GM13977 (cell line): ENCODE measurements at regions not wholly inside any gene's neighbourhood (a gene's known extent, or its start where the extent isn't known, plus 50 kb on each side); places are given as distances from the start of the nearest gene placed in this dataset.
A peak's percentile ranks its signal among the peaks of the same experiment; 100 is the strongest.
"Not testable (repeated sequence)": the region's sequence is repeated elsewhere in the genome, so short reads cannot be mapped to it uniquely, and the experiment has no call there.

Experiments
- DNase-seq: peaks from one replicate; pipeline ENCODE4 v3.0.0; 2012; ENCODE audit warnings: low spot score
- in situ Hi-C: fragments of 300-500 bp; cut with MboI; formaldehyde crosslinking; loops from one replicate; pipeline ENCODE4 v1.12.0; 2022; ENCODE audit warnings: low sequenced_read_pairs, low pct_unique_long_range_greater_than_20kb, mixed read lengths, inconsistent platforms; ENCODE audit not compliant: unreplicated experiment
- TF ChIP-seq, protein P1 (sequence below): IDR thresholded peaks from 2 replicates; pipeline ENCODE4 v1.5.1; 2012; ENCODE audit warnings: mild to moderate bottlenecking, control low read depth; ENCODE audit not compliant: insufficient read depth; ENCODE audit errors: extremely low read depth, missing control alignments

DNA sequence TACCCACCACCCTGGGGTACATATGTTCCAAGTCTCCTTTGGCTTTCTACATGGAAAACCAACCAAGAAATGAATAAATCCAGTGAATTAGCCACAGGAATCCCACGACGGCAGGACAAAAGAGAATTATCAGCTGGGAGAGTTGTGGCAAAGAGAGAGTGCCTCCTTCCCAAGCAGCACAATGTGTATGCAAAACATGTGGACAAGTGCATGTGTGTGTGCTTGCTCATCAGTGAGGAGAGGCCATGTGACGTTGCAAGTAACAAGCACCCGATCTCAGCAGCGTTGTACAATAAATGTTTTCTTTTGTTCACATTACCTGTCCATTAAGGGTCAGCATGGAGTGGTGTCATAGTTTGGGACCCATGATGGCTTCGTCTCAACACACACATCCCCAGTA, 50.0 kb upstream of the EMX2 start:
- in situ Hi-C loops: no loop called here
- DNase-seq: no peak
- TF ChIP-seq, protein P1, sequence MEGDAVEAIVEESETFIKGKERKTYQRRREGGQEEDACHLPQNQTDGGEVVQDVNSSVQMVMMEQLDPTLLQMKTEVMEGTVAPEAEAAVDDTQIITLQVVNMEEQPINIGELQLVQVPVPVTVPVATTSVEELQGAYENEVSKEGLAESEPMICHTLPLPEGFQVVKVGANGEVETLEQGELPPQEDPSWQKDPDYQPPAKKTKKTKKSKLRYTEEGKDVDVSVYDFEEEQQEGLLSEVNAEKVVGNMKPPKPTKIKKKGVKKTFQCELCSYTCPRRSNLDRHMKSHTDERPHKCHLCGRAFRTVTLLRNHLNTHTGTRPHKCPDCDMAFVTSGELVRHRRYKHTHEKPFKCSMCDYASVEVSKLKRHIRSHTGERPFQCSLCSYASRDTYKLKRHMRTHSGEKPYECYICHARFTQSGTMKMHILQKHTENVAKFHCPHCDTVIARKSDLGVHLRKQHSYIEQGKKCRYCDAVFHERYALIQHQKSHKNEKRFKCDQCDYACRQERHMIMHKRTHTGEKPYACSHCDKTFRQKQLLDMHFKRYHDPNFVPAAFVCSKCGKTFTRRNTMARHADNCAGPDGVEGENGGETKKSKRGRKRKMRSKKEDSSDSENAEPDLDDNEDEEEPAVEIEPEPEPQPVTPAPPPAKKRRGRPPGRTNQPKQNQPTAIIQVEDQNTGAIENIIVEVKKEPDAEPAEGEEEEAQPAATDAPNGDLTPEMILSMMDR: no peak

DNA sequence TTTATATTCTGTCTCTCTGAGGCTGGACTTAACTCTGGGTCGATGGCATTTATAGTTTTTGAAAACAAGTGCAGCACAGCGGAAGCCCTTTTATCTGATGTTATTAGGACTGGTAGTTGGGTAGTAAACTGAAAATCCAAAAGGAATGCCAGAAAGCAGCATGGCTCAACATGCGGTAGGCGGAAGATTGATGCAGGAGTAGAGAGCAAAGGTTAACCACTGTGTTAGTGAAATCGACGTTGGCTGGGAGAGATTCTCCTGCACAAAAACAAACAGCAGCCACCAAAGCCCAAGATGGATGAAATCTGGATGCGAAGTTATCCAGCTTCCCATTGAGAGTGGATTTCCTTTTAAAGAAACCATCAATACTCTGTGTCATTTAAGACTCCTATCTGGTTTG, 54.5 kb upstream of the EMX2 start:
- in situ Hi-C loops: no loop called here
- TF ChIP-seq, protein P1: no peak

DNA sequence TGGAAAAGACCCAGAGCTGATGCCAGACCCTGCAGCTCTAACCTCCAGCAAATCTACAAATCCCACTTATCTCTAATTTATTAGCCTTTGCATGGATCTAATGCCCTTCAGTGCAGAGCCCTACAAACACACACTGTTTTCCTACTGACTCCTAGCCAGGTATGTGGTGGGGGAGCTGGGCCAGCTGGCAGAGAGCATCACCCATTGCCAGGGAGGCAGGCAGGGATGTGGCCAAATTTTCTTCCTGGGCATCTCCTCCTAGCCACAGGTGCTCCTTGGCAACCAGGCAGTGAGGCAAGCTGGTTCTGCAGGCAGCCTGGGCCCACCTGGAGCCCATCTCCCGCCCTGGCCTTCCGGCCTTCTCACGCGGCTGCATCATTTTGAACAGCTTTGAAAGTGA, 55.9 kb upstream of the EMX2 start:
- in situ Hi-C loops: no loop called here
- DNase-seq: no peak
- TF ChIP-seq, protein P1: no peak

More for the DNA sequence above, 54.5 kb upstream of the EMX2 start:
- no peak for DNase-seq

DNA sequence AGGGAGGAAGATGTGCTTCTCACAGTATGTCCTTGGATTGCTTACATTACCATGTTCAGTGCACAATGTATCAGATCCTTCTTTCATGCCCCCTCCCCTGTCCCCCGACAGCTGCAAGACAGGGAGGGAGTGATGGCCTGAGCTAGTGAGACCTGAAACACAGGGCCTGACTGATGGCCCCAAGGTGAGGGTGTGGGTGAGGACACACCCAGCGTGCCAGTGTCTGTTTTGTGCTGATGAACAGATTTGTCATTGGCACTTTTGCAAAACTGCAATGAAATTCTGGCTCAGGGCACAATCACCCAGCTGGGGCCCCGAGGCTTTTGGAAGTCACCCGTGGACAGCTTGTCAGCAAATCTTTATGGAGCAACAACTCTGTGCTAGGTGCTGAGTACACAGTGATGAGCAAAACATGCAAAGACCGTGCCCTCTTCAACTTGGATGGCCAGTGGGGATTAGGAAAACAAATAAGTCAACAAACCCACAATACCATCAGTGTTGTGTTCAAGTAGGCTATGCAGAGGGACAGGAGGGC, 59.4 kb upstream of the EMX2 start:
- TF ChIP-seq, protein P1: no peak
- in situ Hi-C loops: no loop called here
- no peak for DNase-seq

DNA sequence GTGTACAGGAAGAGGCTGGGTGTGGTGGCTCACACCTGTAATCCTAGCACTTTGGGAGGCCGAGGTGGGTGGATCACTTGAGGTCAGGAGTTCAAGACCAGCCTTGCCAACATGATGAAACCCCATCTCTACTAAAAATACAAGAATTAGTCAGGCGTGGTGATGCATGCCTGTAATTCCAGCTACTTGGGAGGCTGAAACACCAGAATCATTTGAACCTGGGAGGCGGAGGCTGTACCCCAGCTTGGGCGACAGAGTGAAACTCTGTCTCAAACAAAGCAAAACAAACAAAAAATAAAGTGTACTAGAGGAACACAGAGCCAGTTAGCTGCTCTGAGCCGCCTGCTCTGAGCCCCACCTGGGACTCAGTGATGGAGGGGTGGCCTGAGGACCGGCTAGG, 61.5 kb upstream of the EMX2 start:
- DNase-seq, in situ Hi-C loops: not testable (repeated sequence)

GRCh38 chr10:117480097-117480496, 62.4 kb upstream of the EMX2 start:
- DNase-seq: no peak
- TF ChIP-seq, protein P1: no peak
- in situ Hi-C loops: no loop called here

GRCh38 chr10:117477961-117478670, 64.4 kb upstream of the EMX2 start:
- no peak for DNase-seq
- TF ChIP-seq, protein P1: peak; percentile 20
- in situ Hi-C loops: no loop called here
